K562 (cell line): ENCODE measurements at regions not wholly inside any gene's neighbourhood (a gene's known extent, or its start where the extent isn't known, plus 50 kb on each side); places are given as distances from the start of the nearest gene placed in this dataset.

Experiments used
- ATAC-seq: fragments of 200-7000 bp; cut with Tn5 transposase; 3 replicates; pipeline ENCODE4 v1.9.1; 2020; ENCODE audit warnings: moderate library complexity
- BruUV-seq: library from RNA; stranded (reverse); fragments of 400-500 nt; replicated peaks from 2 replicates; lab custom pipeline; 2021; lab: Mats Ljungman, UMichigan
- CTCF ChIA-PET: fragments of 300-600 bp; formaldehyde crosslinking; extraction: SDS; loops from one replicate; lab custom pipeline; 2021; ENCODE audit warnings: low intra/inter-chr PET ratio; lab: Yijun Ruan, JAX
- POLR2A ChIA-PET: fragments of 300-600, 350-650 bp; sonication (Branson Sonifier 250); formaldehyde crosslinking; extraction: SDS; loops from one replicate; lab custom pipeline; 2021; ENCODE audit warnings: antibody characterized with exemption, inconsistent platforms; lab: Yijun Ruan, JAX
- DNase-seq, 4 experiments: peaks; one replicate each; pipeline versions ENCODE4 v3.0.0 to v3.0.0-alpha.2; 2011 to 2018; ENCODE audit warnings: low spot score in 3 of 4, mixed read lengths in 3 of 4; ENCODE audit errors: extremely low read depth in 1 of 4
- FAIRE-seq: peaks from 2 replicates; lab custom pipeline; 2011; peaks lifted over from hg19 to GRCh38; lab: Jason Lieb, UNC
- H2AFZ ChIP-seq: 2 replicates; pipeline ENCODE4 v1.6.0; 2011; ENCODE audit warnings: low read depth, low read length, control low read depth, inconsistent platforms
- H3K27ac ChIP-seq: fragments of 200-600 bp; 3 replicates; pipeline ENCODE4 v1.8.0; 2011; ENCODE audit warnings: low read depth, mild to moderate bottlenecking, control low read depth, inconsistent platforms, low read length, moderate library complexity, mixed read lengths; ENCODE audit errors: extremely low read depth
- H3K27me3 ChIP-seq, 2 experiments: fragments of 300-600 bp in 1 of 2; 2 replicates in 1 of 2; 3 replicates in 1 of 2; pipeline versions ENCODE4 v1.6.0 to v1.8.0; 2011; ENCODE audit warnings: inconsistent platforms in 2 of 2, low read length in 2 of 2, mild to moderate bottlenecking in 1 of 2, mixed read lengths in 1 of 2, moderate library complexity in 1 of 2; ENCODE audit not compliant: control insufficient read depth in 2 of 2, insufficient read depth in 2 of 2
- H3K36me3 ChIP-seq: fragments of 300-600 bp; 3 replicates; pipeline ENCODE4 v1.8.0; 2011; ENCODE audit warnings: mild to moderate bottlenecking, low read length, inconsistent platforms; ENCODE audit not compliant: control insufficient read depth, insufficient read depth
- H3K4me1 ChIP-seq, 2 experiments: fragments of 200-600 bp in 1 of 2; replicated peaks in 1 of 2; 2 replicates in 1 of 2; 3 replicates in 1 of 2; pipeline versions ENCODE4 v1.5.1 to v1.8.0; 2011; ENCODE audit warnings: inconsistent platforms in 2 of 2, low read length in 2 of 2, mild to moderate bottlenecking in 1 of 2, mixed read lengths in 1 of 2, moderate library complexity in 1 of 2; ENCODE audit not compliant: control insufficient read depth in 2 of 2, insufficient read depth in 2 of 2
- H3K4me2 ChIP-seq: 2 replicates; pipeline ENCODE4 v1.6.1; 2011; ENCODE audit warnings: low read length, control low read depth, inconsistent platforms, mixed read lengths; ENCODE audit not compliant: insufficient read depth
- H3K4me3 ChIP-seq: fragments of 200-600 bp; sonication (generic), shearing (Covaris generic); 2 replicates; pipeline ENCODE4 v1.5.1; 2016; ENCODE audit warnings: control low read depth, inconsistent platforms
- H3K79me2 ChIP-seq: fragments of 200-600 bp; 3 replicates; pipeline ENCODE4 v1.8.0; 2011; ENCODE audit warnings: low read length, inconsistent platforms; ENCODE audit not compliant: control insufficient read depth, insufficient read depth
- H3K9ac ChIP-seq, 2 experiments: 2 replicates each; pipeline versions ENCODE4 v1.6.0 to v1.6.1; 2011; ENCODE audit warnings: low read depth in 2 of 2, low read length in 2 of 2, control low read depth in 1 of 2, inconsistent platforms in 1 of 2, mild to moderate bottlenecking in 1 of 2, mixed read lengths in 1 of 2; ENCODE audit not compliant: insufficient read depth in 1 of 2
- H3K9me1 ChIP-seq: one replicate; pipeline ENCODE4 v1.6.0; 2011; ENCODE audit warnings: inconsistent platforms, mild to moderate bottlenecking, low read length, moderate library complexity; ENCODE audit not compliant: control insufficient read depth, insufficient read depth
- H3K9me3 ChIP-seq: replicated peaks from 2 replicates; pipeline ENCODE4 v1.5.1; 2011; ENCODE audit warnings: low read depth, low read length, inconsistent platforms; ENCODE audit not compliant: control insufficient read depth, insufficient read depth
- H4K20me1 ChIP-seq: replicated peaks from 2 replicates; pipeline ENCODE4 v1.6.1; 2011; ENCODE audit warnings: low read length, inconsistent platforms, mixed read lengths; ENCODE audit not compliant: control insufficient read depth, insufficient read depth
- ATF1 ChIP-seq, 2 experiments: fragments of 450-650 bp in 1 of 2; IDR thresholded peaks; 2 replicates each; pipeline ENCODE4 v1.6.1; 2016; ENCODE audit warnings: missing compliant biosample characterization in 1 of 2, missing genetic modification characterization in 1 of 2
- EP300 ChIP-seq: IDR thresholded peaks from 2 replicates; pipeline ENCODE4 v1.6.1; 2012; ENCODE audit warnings: low read length, improper control_type of control experiment
- ILK ChIP-seq: fragments of 450-650 bp; IDR thresholded peaks from 2 replicates; pipeline ENCODE4 v1.6.1; 2016; ENCODE audit warnings: missing genetic modification characterization, low read depth, mild to moderate bottlenecking, missing compliant biosample characterization, moderate library complexity, borderline replicate concordance
- RBM14 ChIP-seq: fragments of 200-400 bp; formaldehyde crosslinking; IDR thresholded peaks from 2 replicates; pipeline ENCODE4 v1.6.1; 2018; ENCODE audit warnings: low read depth, mild to moderate bottlenecking, low read length, moderate library complexity, borderline replicate concordance; ENCODE audit not compliant: insufficient read depth
- RHOXF2B ChIP-seq: fragments of 250-450 bp; sonication (Bioruptor Pico); conservative IDR thresholded peaks from 2 replicates; pipeline ENCODE4 v1.5.1; 2021
- SIRT6 ChIP-seq: IDR thresholded peaks from one replicate; pipeline ENCODE4 v1.6.1; 2012; ENCODE audit warnings: low read depth, mild to moderate bottlenecking, control low read depth, inconsistent platforms, low read length, moderate library complexity
- SIX5 ChIP-seq, 2 experiments: IDR thresholded peaks; 2 replicates each; pipeline ENCODE4 v1.6.1; 2011; ENCODE audit warnings: low read length in 2 of 2, borderline replicate concordance in 1 of 2, low read depth in 1 of 2, mild to moderate bottlenecking in 1 of 2, moderate library complexity in 1 of 2; ENCODE audit not compliant: insufficient read depth in 1 of 2
- TBP ChIP-seq: optimal IDR thresholded peaks from 2 replicates; pipeline ENCODE3; 2011; ENCODE audit warnings: low read depth, low read length, improper control_type of control experiment
- XRCC3 ChIP-seq: fragments of 450-650 bp; IDR thresholded peaks from 2 replicates; pipeline ENCODE4 v1.6.1; 2017; ENCODE audit warnings: mild to moderate bottlenecking, moderate library complexity
- whole genome bisulfite sequencing: fragments of 100-300 bp; shearing (Covaris generic); methylation state at CpG from one replicate; pipeline ENCODE4 v1.1.6; 2016; ENCODE audit warnings: low coverage, mixed read lengths; ENCODE audit not compliant: insufficient coverage; ENCODE audit errors: missing lambda C conversion rate; 5-methylcytosine and 5-hydroxymethylcytosine counted together
- in situ Hi-C: fragments of 300-500 bp; cut with MboI; formaldehyde crosslinking; loops from 4 replicates; pipeline ENCODE4 v1.15.0; 2018; ENCODE audit warnings: inconsistent platforms, mixed read lengths
- intact Hi-C: fragments of 100-400 bp; cut with micrococcal nuclease; formaldehyde crosslinking; loops from 2 replicates; pipeline ENCODE4 v1.14.2; 2022
- TF ChIP-seq, protein P1 (sequence below), 2 experiments: fragments of 450-650 bp; conservative IDR thresholded peaks; 2 replicates each; pipeline ENCODE4 v1.6.1; 2017; ENCODE audit warnings: mild to moderate bottlenecking in 2 of 2, moderate library complexity in 2 of 2

DNA sequence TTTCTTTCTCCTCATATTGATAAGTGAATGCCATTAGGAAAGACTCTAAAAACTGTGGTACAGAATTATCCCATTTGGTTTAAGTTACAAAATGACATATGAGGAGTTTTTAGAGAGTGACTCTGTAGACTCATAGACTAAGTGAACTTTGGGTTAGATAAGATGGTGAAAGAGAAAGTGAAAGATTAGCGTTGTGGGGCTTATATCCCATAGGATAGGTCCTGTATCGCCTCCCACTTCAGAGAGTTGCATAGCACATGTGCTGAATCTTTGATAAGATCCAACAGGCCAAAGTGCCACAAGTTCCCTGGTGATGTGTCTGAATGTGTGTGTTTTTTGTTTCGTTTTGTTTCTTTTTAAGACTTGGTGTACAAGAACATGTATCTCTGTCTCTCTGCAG, 666.9 kb downstream of the MECOM start (continued):
- no peak for TF ChIP-seq RBM14

DNA sequence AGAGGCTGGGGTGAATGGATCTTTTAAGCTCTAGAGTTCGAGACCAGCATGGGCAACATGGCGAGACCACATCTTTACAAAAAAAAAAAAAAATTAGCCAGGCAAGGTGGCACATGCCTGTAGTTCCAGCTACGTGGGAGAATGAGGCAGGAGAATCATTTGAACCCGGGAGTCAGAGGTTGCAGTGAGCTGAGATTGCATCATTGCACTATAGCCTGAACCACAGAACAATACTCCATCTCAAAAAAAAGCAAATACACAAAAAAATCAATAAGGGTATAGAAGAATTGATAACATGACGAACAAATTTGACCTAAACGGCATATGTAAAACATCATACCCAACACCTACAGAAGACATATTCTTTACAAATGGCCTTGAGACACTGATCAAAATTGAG, 668.4 kb downstream of the MECOM start:
- intact Hi-C loops (no loop called here), in situ Hi-C loops (no loop called here)
- FAIRE-seq (no peak), ATAC-seq (no peak), DNase-seq (no peak)
- ChIA-PET POLR2A (no interaction called here), CTCF (no interaction called here)
- TF ChIP-seq ATF1 (CRISPR knock-in tag; IDR thresholded peaks at IDR 0.05): no peak
- TF ChIP-seq ATF1 (tag; IDR thresholded peaks at IDR 0.05): no peak
- TF ChIP-seq XRCC3: no peak
- TF ChIP-seq SIX5 (IDR thresholded peaks at IDR 0.05; ENCODE audit: borderline replicate concordance in 1 of 2, insufficient read depth in 1 of 2, low read depth in 1 of 2, low read length in 2 of 2): no peak
- TF ChIP-seq, protein P1, sequence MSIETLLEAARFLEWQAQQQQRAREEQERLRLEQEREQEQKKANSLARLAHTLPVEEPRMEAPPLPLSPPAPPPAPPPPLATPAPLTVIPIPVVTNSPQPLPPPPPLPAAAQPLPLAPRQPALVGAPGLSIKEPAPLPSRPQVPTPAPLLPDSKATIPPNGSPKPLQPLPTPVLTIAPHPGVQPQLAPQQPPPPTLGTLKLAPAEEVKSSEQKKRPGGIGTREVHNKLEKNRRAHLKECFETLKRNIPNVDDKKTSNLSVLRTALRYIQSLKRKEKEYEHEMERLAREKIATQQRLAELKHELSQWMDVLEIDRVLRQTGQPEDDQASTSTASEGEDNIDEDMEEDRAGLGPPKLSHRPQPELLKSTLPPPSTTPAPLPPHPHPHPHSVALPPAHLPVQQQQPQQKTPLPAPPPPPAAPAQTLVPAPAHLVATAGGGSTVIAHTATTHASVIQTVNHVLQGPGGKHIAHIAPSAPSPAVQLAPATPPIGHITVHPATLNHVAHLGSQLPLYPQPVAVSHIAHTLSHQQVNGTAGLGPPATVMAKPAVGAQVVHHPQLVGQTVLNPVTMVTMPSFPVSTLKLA (conservative IDR thresholded peaks at IDR 0.05): no peak
- no peak for TF ChIP-seq TBP
- no peak for TF ChIP-seq ILK
- no peak for TF ChIP-seq SIRT6
- TF ChIP-seq RHOXF2B (CRISPR knock-in tag): no peak
- no peak for TF ChIP-seq EP300
- Histone ChIP-seq H2AFZ (no peak overlapping the region), H3K9me1 (no peaks in the 10 kb centered on the region), H3K36me3 (no peaks in the 10 kb centered on the region), H3K27me3 (no peaks in the 10 kb centered on the region), H3K4me2 (no peak overlapping the region), H3K9me3 (no peaks in the 10 kb centered on the region), H3K4me3 (no peak overlapping the region), H3K4me1 (no peaks in the 10 kb centered on the region), H3K27ac (no peak overlapping the region), H3K79me2 (no peaks in the 10 kb centered on the region), H3K9ac (no peak overlapping the region), H4K20me1 (no peaks in the 10 kb centered on the region)
- WGBS: 2% methylated on average over 6 of the region's 6 CpGs
- BruUV-seq: no TSS peak
